NCI-H1694 treated with DMSO at 0.1 percent for 48 hours (cell line): ENCODE measurements at regions not wholly inside any gene's neighbourhood (a gene's known extent, or its start where the extent isn't known, plus 50 kb on each side); places are given as distances from the start of the nearest gene placed in this dataset.
A peak's percentile ranks its signal among the peaks of the same experiment; 100 is the strongest.

Experiments used
- DNase-seq: peaks from one replicate; lab custom pipeline; 2025; lab: John Stamatoyannopoulos, UW

- DNase-seq: peak; percentile 24
Measured at GRCh38 chr11:88231894-88232482, 56.7 kb upstream of the RAB38 start.

GRCh38 chr11:88229303-88229702 lies 54.1 kb upstream of the RAB38 start:
- no peak for DNase-seq
